Spleen (tissue), 7 donors: ENCODE measurements at regions not wholly inside any gene's neighbourhood (a gene's known extent, or its start where the extent isn't known, plus 50 kb on each side); places are given as distances from the start of the nearest gene placed in this dataset.

ENCODE experiments used
- POLR2A ChIP-seq, 3 donors: fragments of 450-650 bp; IDR thresholded peaks; one replicate each; pipeline ENCODE4 v1.5.1; 2017; ENCODE audit warnings: antibody characterized with exemption in 3 of 3, mild to moderate bottlenecking in 1 of 3
- POLR2AphosphoS5 ChIP-seq, 3 donors: sonication (generic); formaldehyde crosslinking; IDR thresholded peaks; one replicate each; pipeline ENCODE4 v1.5.1; 2017; ENCODE audit warnings: antibody characterized with exemption in 3 of 3
- TF ChIP-seq, protein P1 (sequence below), 11 experiments: fragments of 200-600 bp in 7 of 11; fragments of 450-650 bp in 4 of 11; sonication (generic) in 4 of 11; IDR thresholded peaks in 8 of 11; conservative IDR thresholded peaks in 3 of 11; 1 replicate in 7 of 11; 2 replicates in 4 of 11; pipeline versions ENCODE4 v1.4.0 to v1.8.0; 2016 to 2021; ENCODE audit warnings: antibody characterized with exemption in 11 of 11, inconsistent platforms in 4 of 11, mild to moderate bottlenecking in 1 of 11
- donor health status: DM: no; HTN: no; CAD: no; lungs with moderate emphysema.
- donor health status: DM: no; HTN: no; CAD: no.
- donor health status: DM: no; HTN: no; CAD: no.

- TF ChIP-seq, protein P1, sequence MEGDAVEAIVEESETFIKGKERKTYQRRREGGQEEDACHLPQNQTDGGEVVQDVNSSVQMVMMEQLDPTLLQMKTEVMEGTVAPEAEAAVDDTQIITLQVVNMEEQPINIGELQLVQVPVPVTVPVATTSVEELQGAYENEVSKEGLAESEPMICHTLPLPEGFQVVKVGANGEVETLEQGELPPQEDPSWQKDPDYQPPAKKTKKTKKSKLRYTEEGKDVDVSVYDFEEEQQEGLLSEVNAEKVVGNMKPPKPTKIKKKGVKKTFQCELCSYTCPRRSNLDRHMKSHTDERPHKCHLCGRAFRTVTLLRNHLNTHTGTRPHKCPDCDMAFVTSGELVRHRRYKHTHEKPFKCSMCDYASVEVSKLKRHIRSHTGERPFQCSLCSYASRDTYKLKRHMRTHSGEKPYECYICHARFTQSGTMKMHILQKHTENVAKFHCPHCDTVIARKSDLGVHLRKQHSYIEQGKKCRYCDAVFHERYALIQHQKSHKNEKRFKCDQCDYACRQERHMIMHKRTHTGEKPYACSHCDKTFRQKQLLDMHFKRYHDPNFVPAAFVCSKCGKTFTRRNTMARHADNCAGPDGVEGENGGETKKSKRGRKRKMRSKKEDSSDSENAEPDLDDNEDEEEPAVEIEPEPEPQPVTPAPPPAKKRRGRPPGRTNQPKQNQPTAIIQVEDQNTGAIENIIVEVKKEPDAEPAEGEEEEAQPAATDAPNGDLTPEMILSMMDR (IDR thresholded peaks at IDR 0.05 in 8 of 11, conservative IDR thresholded peaks at IDR 0.05 in 3 of 11) = no peak
- TF ChIP-seq POLR2A (IDR thresholded peaks at IDR 0.05) = no peak
- no peak for TF ChIP-seq POLR2AphosphoS5 (IDR thresholded peaks at IDR 0.05)
Measured at GRCh38 chr6:144955392-144955791, 670.3 kb downstream of the UTRN start.
